NCI-H1930 (cell line): ENCODE measurements at regions not wholly inside any gene's neighbourhood (a gene's known extent, or its start where the extent isn't known, plus 50 kb on each side); places are given as distances from the start of the nearest gene placed in this dataset.

ENCODE experiments used
- DNase-seq, 2 experiments: peaks; one replicate each; lab custom pipeline; 2025; lab: John Stamatoyannopoulos, UW

- DNase-seq: no peak
These were observed 125.9 kb upstream of the CXCR4 start for GRCh38 chr2:136243638-136244535.

GRCh38 chr2:136242687-136243277 is 124.8 kb upstream of the CXCR4 start:
- DNase-seq: no peak

GRCh38 chr2:136242100-136242499 is 124.2 kb upstream of the CXCR4 start:
- DNase-seq: no peak

- DNase-seq: no peak
These were observed 121.2 kb upstream of the CXCR4 start for GRCh38 chr2:136239079-136239685.

- DNase-seq: no peak
These were observed 120.5 kb upstream of the CXCR4 start for GRCh38 chr2:136238286-136239078.

GRCh38 chr2:136236019-136236418 is 118.1 kb upstream of the CXCR4 start:
- no peak for DNase-seq

GRCh38 chr2:136235546-136235945 is 117.6 kb upstream of the CXCR4 start:
- no peak for DNase-seq

- DNase-seq: no peak
These were observed 116.3 kb upstream of the CXCR4 start for GRCh38 chr2:136234261-136234660.

- no peak for DNase-seq
These were observed 115.3 kb upstream of the CXCR4 start for GRCh38 chr2:136233298-136233697.

GRCh38 chr2:136232456-136233172 is 114.7 kb upstream of the CXCR4 start:
- DNase-seq: no peak

- DNase-seq: no peak
These were observed 112.5 kb upstream of the CXCR4 start for GRCh38 chr2:136230464-136230863.

GRCh38 chr2:136226903-136227302 is 109.0 kb upstream of the CXCR4 start:
- DNase-seq: no peak

GRCh38 chr2:136225950-136226835 is 108.2 kb upstream of the CXCR4 start:
- DNase-seq: no peak

- DNase-seq: no peak
These were observed 105.3 kb upstream of the CXCR4 start for GRCh38 chr2:136223274-136223673.

- no peak for DNase-seq
These were observed 104.9 kb upstream of the CXCR4 start for GRCh38 chr2:136222862-136223261.

GRCh38 chr2:136221026-136221425 is 103.1 kb upstream of the CXCR4 start:
- no peak for DNase-seq

GRCh38 chr2:136219963-136220362 is 102.0 kb upstream of the CXCR4 start:
- DNase-seq: no peak

GRCh38 chr2:136219341-136219740 is 101.4 kb upstream of the CXCR4 start:
- no peak for DNase-seq

GRCh38 chr2:136217996-136218395 is 100.0 kb upstream of the CXCR4 start:
- DNase-seq: no peak

GRCh38 chr2:136215908-136216472 is 98.0 kb upstream of the CXCR4 start:
- DNase-seq: no peak
